NB4 (cell line): ENCODE measurements at regions not wholly inside any gene's neighbourhood (a gene's known extent, or its start where the extent isn't known, plus 50 kb on each side); places are given as distances from the start of the nearest gene placed in this dataset.

Experiments used
- POLR2A ChIP-seq: IDR thresholded peaks from 2 replicates; pipeline ENCODE4 v1.6.1; 2011; ENCODE audit warnings: mild to moderate bottlenecking; ENCODE audit not compliant: insufficient read length; ENCODE audit errors: extremely low read depth
- TF ChIP-seq, protein P1 (sequence below): IDR thresholded peaks from one replicate; pipeline ENCODE4 v1.5.1; 2012; ENCODE audit warnings: low read depth, low read length
- TF ChIP-seq, protein P2 (sequence below): IDR thresholded peaks from 2 replicates; pipeline ENCODE4 v1.6.1; 2011; ENCODE audit warnings: low read depth, low read length

- TF ChIP-seq, protein P1, sequence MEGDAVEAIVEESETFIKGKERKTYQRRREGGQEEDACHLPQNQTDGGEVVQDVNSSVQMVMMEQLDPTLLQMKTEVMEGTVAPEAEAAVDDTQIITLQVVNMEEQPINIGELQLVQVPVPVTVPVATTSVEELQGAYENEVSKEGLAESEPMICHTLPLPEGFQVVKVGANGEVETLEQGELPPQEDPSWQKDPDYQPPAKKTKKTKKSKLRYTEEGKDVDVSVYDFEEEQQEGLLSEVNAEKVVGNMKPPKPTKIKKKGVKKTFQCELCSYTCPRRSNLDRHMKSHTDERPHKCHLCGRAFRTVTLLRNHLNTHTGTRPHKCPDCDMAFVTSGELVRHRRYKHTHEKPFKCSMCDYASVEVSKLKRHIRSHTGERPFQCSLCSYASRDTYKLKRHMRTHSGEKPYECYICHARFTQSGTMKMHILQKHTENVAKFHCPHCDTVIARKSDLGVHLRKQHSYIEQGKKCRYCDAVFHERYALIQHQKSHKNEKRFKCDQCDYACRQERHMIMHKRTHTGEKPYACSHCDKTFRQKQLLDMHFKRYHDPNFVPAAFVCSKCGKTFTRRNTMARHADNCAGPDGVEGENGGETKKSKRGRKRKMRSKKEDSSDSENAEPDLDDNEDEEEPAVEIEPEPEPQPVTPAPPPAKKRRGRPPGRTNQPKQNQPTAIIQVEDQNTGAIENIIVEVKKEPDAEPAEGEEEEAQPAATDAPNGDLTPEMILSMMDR, result no peak
- TF ChIP-seq POLR2A, result no peak
- TF ChIP-seq, protein P2, sequence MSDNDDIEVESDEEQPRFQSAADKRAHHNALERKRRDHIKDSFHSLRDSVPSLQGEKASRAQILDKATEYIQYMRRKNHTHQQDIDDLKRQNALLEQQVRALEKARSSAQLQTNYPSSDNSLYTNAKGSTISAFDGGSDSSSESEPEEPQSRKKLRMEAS, result no peak
These were observed 194.3 kb upstream of the FERD3L start for GRCh38 chr7:19339512-19339911.
